Left cardiac atrium (tissue), 4 donors: ENCODE measurements at regions not wholly inside any gene's neighbourhood (a gene's known extent, or its start where the extent isn't known, plus 50 kb on each side); places are given as distances from the start of the nearest gene placed in this dataset.
"Not testable (repeated sequence)": the region's sequence is repeated elsewhere in the genome, so short reads cannot be mapped to it uniquely, and the experiment has no call there.

Source experiments
- ATAC-seq, 2 donors: fragments of 200-7000 bp; cut with Tn5 transposase; one replicate each; pipeline ENCODE4 v1.9.1; 2020; ENCODE audit warnings: mild to moderate bottlenecking in 2 of 2, moderate library complexity in 2 of 2
- DNase-seq: peaks from one replicate; pipeline ENCODE4 v3.0.0-alpha.2; 2020
- intact Hi-C, 2 donors: fragments of 100-400 bp; cut with DNase I; formaldehyde crosslinking; loops; one replicate each; pipeline versions ENCODE4 v1.14.1 to v1.15.1; 2022 to 2023
- donor health status: DM: no; HTN: yes; CAD: no.
- donor health status: DM: no; HTN: yes; CAD: no; lungs with severe emphysema.
- donor health status: DM: yes; HTN: yes; CAD: no.
- donor health status: Dilated cardiomyopathy.

DNA sequence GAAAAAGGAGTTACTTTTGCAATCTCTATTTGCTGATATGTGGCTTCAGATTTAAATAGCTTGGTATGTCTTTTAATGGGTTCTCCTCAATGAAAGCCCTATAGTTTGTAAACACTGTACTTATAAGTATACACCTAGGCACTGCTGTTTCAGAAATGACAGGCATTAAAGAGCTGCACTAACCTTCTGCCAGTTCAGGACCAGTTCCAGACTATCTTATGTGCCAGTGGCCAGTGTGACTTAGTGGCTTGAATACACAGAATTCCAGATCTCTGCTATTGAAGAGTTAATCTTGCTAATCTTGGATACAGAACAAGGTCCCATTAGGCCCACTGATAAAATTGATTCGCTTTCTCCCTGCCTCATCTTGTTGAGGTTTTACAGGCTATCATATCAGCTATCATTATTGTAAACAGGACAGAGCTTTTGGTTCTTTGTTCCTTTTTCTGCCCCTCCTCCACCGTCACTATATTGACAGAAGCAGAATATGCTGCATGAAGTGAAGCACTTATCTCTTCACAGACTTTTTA lies 337.5 kb downstream of the LRRIQ3 start:
- no peak for ATAC-seq
- DNase-seq, result no peak
- intact Hi-C loops, result no loop called here

DNA sequence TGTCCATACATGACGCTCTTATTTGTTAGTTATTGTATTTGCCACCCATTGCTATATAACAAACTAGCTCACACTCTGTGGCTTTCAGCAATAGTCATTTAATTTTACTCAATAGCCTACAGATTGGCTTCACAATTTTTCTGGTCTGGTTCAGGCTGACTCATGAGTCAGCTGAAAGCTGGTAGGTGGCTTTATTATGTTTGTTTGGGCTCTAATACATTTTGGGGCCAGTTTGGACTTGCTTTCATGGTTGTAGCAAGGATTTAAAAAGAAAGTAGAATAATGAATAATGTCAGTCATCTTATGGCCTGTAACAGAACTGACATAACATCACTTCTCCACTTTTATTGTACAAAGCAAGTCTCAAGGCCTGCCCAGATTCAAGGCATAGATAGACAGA lies 338.7 kb downstream of the LRRIQ3 start:
- no peak for DNase-seq
- ATAC-seq, result no peak
- intact Hi-C loops, result no loop called here

DNA sequence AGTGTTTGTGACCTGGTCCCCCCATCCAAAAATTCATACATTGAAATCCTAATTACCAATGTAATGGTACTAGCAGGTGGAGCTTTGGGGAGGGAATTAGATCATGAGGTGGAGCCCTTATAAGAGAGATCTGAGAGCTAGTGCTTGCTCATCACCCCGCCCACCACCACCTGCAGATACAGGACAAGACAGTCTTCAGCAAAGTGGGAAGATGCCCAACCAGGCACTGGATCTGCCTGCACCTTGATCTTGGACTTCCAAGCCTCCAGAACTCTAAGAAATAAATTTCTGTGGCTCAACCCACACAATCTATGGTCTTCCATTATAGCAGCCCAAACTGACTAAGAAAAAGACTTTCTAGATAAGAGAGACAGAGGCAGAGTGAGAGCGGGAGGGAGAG lies 343.4 kb downstream of the LRRIQ3 start:
- DNase-seq (no peak), ATAC-seq (no peak)
- intact Hi-C loops, result no loop called here

DNA sequence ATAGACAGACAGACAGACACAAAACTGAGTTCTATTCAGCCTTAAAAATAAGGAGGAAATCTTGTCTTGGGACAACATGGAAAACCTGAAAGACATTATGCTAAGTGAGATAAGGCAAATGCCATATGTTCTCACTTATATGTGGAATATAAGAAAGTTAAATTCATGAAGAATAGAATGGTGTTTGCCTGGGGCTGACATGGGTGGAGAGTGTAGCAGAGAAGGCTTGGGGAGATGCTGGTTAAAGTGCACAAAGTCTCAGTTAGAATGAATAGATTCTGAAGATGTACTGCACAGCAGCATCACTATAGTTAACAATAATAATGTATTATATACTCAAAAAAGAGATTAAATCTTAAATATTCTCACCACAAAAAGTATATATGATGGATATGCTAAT lies 355.5 kb downstream of the LRRIQ3 start:
- no peak for DNase-seq
- intact Hi-C loops, result no loop called here
- ATAC-seq, result no peak

- ATAC-seq, result no peak
- no peak for DNase-seq
- intact Hi-C loops, result no loop called here
Observed at GRCh38 chr1:73839922-73840321, 358.1 kb downstream of the LRRIQ3 start.

DNA sequence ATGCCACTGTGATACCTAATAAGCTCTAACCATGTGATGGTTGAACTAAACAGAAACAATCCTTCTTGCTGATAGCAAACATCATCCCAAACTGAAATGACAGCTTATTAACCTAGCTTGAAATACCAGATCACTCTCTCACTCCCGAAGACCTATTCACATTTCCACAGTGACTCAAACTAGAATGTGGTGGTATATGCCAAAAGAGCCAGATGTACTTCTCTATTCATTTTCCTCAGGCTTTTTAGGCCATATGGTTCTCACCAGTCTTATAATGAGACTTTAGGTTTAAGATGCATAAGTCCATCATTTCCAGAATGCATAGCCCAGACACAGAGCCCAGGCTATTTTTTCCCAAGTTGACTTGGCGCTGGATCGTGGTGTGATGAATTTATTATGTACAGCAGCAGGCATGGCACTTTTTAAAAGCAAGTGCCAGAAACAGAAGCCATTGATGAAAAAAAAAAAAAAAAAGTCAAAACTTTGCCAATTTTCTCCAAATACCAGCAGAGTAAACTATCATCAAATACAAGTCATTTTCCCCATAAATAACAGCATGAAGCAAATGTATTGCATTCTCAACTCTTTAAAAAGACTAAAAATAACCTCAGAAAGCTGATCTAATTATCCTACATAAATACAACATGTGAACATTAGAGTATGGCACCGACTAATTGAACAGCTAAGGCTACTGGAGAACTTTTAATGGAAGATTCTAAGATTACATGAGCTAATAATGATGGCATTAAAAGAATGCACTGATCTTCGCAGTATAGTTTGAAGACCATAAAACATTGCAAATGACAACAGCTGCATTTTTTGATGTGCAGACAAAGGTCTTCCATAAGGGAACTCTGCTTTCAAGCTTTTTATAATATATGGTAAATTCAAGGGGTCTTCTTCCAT lies 365.4 kb downstream of the LRRIQ3 start:
- intact Hi-C loops, result no loop called here
- no peak for ATAC-seq
- no peak for DNase-seq

DNA sequence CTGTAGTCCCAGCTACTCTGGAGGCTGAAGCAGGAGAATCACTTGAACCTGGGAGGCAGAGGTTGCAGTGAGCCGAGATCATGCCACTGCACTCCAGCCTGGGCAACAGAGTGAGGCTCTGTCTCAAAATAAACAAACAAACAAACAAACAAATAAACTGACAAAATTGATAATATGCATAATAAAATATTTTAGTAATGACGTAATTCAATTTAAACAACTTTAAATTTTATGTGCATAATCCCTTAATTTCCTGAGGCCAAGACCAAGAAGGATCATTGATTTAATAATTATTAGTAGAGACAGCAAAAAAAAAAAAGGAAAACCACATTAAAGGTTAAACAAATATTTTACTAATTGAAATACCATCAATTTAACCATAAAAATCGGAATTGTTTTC lies 370.7 kb downstream of the LRRIQ3 start:
- intact Hi-C loops, DNase-seq, ATAC-seq: not testable (repeated sequence)

DNA sequence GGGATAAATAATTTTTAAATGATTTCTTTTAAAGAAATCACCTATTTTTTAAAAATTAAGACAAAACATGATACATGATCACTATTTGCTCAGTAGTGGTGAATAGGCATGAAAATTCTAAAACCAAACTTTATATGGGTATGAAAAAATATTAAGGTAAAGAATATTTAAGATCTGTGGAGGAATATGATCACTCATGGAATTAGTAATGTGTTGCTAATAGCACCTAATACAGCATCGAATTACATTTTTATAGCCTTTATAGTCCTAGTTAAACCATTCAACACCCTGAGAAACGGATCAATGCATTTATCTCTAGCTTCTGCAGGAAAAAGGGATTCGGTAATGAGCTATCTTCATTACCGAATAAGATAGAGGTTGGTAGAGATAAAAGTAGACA lies 373.9 kb downstream of the LRRIQ3 start:
- DNase-seq (no peak), ATAC-seq (no peak)
- intact Hi-C loops, result no loop called here

GRCh38 chr1:73821520-73821919 lies 376.5 kb downstream of the LRRIQ3 start:
- intact Hi-C loops, result no loop called here
- no peak for DNase-seq
- ATAC-seq, result no peak

DNA sequence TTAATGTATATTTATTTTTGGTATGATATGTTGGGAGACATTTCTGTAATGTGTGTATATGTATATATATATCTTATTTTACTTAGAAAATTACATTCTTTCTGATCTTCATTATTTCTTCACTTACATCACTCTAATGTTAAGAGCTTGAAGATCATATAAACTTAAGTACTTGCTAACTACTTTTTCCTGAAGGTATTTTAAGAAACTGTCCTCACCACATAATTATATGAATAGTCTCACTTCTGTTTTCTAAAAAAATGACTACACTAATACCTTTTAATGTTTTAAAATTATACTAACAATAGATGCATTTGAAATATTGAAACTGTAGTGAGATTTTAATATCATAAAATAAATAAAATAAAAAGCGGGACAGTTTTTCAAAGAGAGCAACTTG lies 377.1 kb downstream of the LRRIQ3 start:
- no peak for DNase-seq
- ATAC-seq, result no peak
- intact Hi-C loops, result no loop called here

DNA sequence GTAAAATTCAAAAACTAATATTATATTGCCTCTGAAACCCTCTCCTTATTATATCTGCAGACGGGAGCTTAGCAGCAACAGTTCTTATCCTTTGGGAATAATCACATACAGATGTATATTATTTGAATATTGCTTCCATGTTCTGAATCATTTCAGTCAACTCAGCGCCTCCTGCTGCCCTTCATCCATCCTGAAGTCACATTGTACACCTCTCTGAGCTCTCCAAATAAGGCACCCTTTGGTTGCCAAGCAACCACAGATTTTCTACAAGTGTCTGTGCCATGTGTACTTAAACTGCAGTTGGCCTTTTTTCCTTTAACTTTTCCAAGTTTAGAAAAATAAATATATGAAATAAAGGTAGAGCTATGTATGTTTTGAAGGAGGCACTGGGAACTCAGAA lies 384.3 kb downstream of the LRRIQ3 start:
- ATAC-seq (no peak), DNase-seq (no peak)
- intact Hi-C loops, result no loop called here

- no peak for DNase-seq
- intact Hi-C loops, result no loop called here
- no peak for ATAC-seq
Observed at GRCh38 chr1:73813236-73813635, 384.7 kb downstream of the LRRIQ3 start.

- ATAC-seq, result no peak
- DNase-seq, result no peak
- intact Hi-C loops, result no loop called here
Observed at GRCh38 chr1:73811798-73812197, 386.2 kb downstream of the LRRIQ3 start.

DNA sequence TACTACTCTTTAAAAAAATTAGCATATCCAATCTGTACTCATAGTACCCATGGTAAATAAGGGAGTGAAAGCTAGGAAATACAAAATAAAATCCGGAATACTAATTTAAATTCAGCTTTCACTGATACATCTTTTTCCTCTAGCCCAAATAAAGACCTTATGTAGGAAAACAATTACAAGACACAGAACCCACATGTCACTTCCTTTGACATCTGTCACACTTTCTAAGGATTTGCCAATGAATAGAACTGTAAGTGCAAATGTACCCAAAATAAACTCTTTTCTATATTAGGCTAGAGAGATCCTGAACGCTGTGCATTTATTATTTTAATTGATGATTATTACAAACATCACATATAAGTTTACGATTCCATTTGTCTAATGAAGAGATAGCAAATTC lies 393.0 kb downstream of the LRRIQ3 start:
- no peak for ATAC-seq
- DNase-seq, result no peak
- intact Hi-C loops, result no loop called here

DNA sequence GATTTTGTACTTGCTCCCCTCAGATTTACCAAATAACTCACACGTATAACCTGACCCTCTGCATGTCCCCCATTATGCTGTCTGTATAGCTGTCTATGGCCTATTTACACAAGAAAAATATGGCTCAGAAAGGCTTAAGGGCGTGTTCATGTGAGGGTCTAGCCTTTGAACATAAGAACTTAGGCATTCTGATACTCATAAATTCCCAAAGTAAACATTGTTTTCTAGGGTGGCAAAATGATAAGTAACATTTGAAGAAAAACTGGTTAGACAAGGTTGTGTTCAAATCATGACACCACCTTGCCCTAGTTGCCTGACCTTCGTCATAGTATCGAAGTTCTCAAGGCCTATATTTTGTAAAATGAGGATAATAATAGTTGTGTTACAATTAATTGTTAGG lies 394.6 kb downstream of the LRRIQ3 start:
- no peak for ATAC-seq
- DNase-seq, result no peak
- intact Hi-C loops, result no loop called here

- DNase-seq, result no peak
- intact Hi-C loops, result no loop called here
- no peak for ATAC-seq
Observed at GRCh38 chr1:73801912-73802429, 396.0 kb downstream of the LRRIQ3 start.

DNA sequence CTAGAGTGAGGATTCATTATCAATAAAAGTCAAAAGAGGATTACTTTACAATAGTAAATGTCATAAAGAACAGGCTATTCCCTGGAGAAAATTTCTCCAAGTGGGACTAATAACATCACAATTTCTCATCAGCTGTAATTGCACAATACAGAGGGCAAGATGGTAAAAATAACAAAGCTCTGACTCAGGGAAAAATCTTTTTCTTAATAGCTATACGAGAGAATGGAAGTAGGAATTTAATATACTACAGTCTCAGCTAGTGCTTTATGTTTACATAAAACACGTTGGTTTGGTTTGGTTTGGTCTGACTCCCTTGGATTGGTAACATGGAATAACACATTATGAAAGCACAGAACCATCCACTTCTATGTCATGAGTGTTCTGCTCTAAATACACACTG lies 397.6 kb downstream of the LRRIQ3 start:
- DNase-seq (no peak), ATAC-seq (no peak)
- intact Hi-C loops, result no loop called here

GRCh38 chr1:73789965-73790364 lies 408.0 kb downstream of the LRRIQ3 start:
- intact Hi-C loops, result no loop called here
- DNase-seq, result no peak
- no peak for ATAC-seq

GRCh38 chr1:73784026-73784425 lies 413.9 kb downstream of the LRRIQ3 start:
- ATAC-seq (no peak), DNase-seq (no peak)
- intact Hi-C loops, result no loop called here

GRCh38 chr1:73783352-73783751 lies 414.6 kb downstream of the LRRIQ3 start:
- no peak for ATAC-seq
- DNase-seq, result no peak
- intact Hi-C loops, result no loop called here

DNA sequence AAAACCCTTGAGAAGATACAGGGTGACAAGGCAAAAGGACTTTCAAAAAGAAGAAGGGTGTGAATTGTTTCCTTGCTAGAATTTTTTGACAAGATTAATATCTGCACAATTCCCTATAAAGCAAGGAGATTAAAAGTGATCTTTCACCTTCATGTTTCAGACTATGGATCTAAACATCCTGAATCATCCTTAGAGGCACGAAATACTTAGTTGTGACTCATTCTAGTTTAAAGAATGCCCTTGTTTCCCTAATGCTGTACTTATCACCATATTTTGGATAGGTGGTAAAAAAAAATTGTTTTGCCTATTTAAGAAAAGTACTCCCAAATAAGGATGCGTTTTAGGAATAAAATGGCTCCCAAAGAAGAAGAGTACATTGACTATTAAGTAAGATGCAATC lies 415.1 kb downstream of the LRRIQ3 start:
- no peak for DNase-seq
- intact Hi-C loops, result no loop called here
- ATAC-seq, result no peak
